ENCODE measurements at regions not wholly inside any gene's neighbourhood (a gene's known extent, or its start where the extent isn't known, plus 50 kb on each side); places are given as distances from the start of the nearest gene placed in this dataset.

GRCh38 chr4:85024671-85025070 lies 58.2 kb upstream of the WDFY3 start:
- no peaks in the 10 kb centered on the region for H3K9me1 ChIP-seq (ENCODE audit: control insufficient read depth, insufficient read depth, low read length)
- no peak overlapping the region for H3K4me3 ChIP-seq
- TF ChIP-seq ZNF780A (CRISPR knock-in tag; IDR thresholded peaks at IDR 0.05) (no peak), GTF2A2 (tag; IDR thresholded peaks at IDR 0.05) (no peak), SP1 (CRISPR knock-in tag; IDR thresholded peaks at IDR 0.05) (no peak), ZMIZ1 (IDR thresholded peaks at IDR 0.05; ENCODE audit: low read depth in 2 of 2, low read length in 2 of 2) (no peak), ZFPM2 (CRISPR knock-in tag; IDR thresholded peaks at IDR 0.05) (no peak), IFI16 (CRISPR knock-in tag; IDR thresholded peaks at IDR 0.05) (no peak), ZNF655 (CRISPR knock-in tag; IDR thresholded peaks at IDR 0.05) (no peak), WHSC1 (IDR thresholded peaks at IDR 0.05; ENCODE audit: low read length) (no peak), XRCC5 (IDR thresholded peaks at IDR 0.05; ENCODE audit: low read depth, low read length) (no peak), LEF1 (IDR thresholded peaks at IDR 0.05) (no peak), SIN3B (IDR thresholded peaks at IDR 0.05; ENCODE audit: low read depth) (no peak), ZNF511 (CRISPR knock-in tag; IDR thresholded peaks at IDR 0.05) (no peak), PTBP1 (IDR thresholded peaks at IDR 0.05; ENCODE audit: low read depth, low read length) (no peak), ZNF830 (CRISPR knock-in tag; IDR thresholded peaks at IDR 0.05) (no peak), ZNF23 (CRISPR knock-in tag; IDR thresholded peaks at IDR 0.05) (no peak), NFIC (IDR thresholded peaks at IDR 0.05) (no peak), JUN (IDR thresholded peaks at IDR 0.05; ENCODE audit: borderline replicate concordance, low read depth, low read length) (no peak), JUN (CRISPR knock-in tag; IDR thresholded peaks at IDR 0.05; ENCODE audit: borderline replicate concordance) (no peak), STAT5A (IDR thresholded peaks at IDR 0.05; ENCODE audit: borderline replicate concordance, low read length) (no peak), PRMT5 (CRISPR knock-in tag; IDR thresholded peaks at IDR 0.05) (no peak), E2F3 (CRISPR knock-in tag; IDR thresholded peaks at IDR 0.05) (no peak)
- no peaks in the 10 kb centered on the region for H3K9me3 ChIP-seq (replicated peaks; ENCODE audit: control insufficient read depth, insufficient read depth, low read depth, low read length)
- H3K4me1 ChIP-seq (replicated peaks in 1 of 2; ENCODE audit: control insufficient read depth in 2 of 2, insufficient read depth in 2 of 2, low read length in 2 of 2) = no peaks in the 10 kb centered on the region
- in situ Hi-C loops (cut with MboI) (no loop called here), intact Hi-C loops (cut with micrococcal nuclease) (no loop called here)
- H3K27me3 ChIP-seq (ENCODE audit: control insufficient read depth in 2 of 2, insufficient read depth in 2 of 2, low read length in 2 of 2) = no peaks in the 10 kb centered on the region
- H3K9ac ChIP-seq (ENCODE audit: insufficient read depth in 1 of 2, low read depth in 2 of 2, low read length in 2 of 2) = no peak overlapping the region
- H3K4me2 ChIP-seq (ENCODE audit: insufficient read depth, low read length) = no peak overlapping the region
- FAIRE-seq (no peak), ATAC-seq (no peak), DNase-seq (ENCODE audit: extremely low read depth in 1 of 4, low spot score in 3 of 4) (no peak)
- H2AFZ ChIP-seq (ENCODE audit: low read depth, low read length) = no peak overlapping the region
- no TSS peak for BruUV-seq (replicated peaks)
- POLR2A ChIA-PET = no interaction called here
- CTCF ChIA-PET (ENCODE audit: low intra/inter-chr PET ratio) = no interaction called here
- 0% methylated on average over 6 of the region's 6 CpGs for WGBS (ENCODE audit: insufficient coverage, low coverage, missing lambda C conversion rate)
- no peaks in the 10 kb centered on the region for H4K20me1 ChIP-seq (replicated peaks; ENCODE audit: control insufficient read depth, insufficient read depth, low read length)
- H3K27ac ChIP-seq (ENCODE audit: extremely low read depth, low read depth, low read length) = no peak overlapping the region
- no peaks in the 10 kb centered on the region for H3K79me2 ChIP-seq (ENCODE audit: control insufficient read depth, insufficient read depth, low read length)
- H3K36me3 ChIP-seq (ENCODE audit: control insufficient read depth, insufficient read depth, low read length) = no peaks in the 10 kb centered on the region

Measured in K562 (cell line).